C4-2B (cell line): ENCODE measurements at regions not wholly inside any gene's neighbourhood (a gene's known extent, or its start where the extent isn't known, plus 50 kb on each side); places are given as distances from the start of the nearest gene placed in this dataset.

Source experiments
- CTCF ChIP-seq: fragments of 450-650 bp; conservative IDR thresholded peaks from 2 replicates; pipeline ENCODE4 v1.5.1; 2017; ENCODE audit warnings: mild to moderate bottlenecking
- ZFX ChIP-seq: fragments of 450-650 bp; IDR thresholded peaks from 2 replicates; pipeline ENCODE4 v1.6.1; 2017

DNA sequence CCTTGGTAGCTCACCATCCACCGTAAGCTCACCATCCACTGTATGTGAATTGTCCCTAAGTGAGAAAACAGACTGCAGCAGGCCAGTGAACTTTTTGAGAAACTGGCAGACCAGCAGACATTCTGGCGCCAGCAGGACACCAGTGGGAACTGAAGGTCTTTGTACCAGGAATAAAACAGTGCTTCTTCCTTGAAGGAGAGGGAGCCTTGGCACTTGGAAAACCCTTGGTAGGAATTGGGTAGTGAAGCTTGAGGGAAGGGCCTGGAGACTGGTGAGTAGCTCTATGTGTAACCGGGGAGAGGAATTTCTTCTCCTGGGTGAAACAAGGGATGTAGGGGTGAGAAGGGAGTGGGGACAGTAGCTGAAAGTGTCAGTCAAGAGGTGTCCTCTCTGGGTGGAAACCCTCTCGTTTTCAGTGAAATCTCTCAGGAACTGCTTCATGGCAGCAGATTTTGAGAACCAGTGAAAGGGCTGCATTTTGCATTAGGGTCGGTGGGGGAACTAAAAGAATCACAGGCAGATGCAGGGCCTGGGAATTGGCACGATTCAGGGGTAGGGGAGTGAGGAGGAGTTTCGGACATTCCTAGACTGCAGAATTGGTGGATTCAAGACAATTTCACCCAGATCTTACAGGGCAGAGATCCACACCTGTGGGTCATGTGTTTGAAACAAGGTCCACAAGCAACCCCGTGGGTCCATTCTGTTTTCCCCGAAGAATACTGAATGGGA, 131.5 kb upstream of the DLX2 start:
- no peak for TF ChIP-seq CTCF
- TF ChIP-seq ZFX: no peak
